CD4-positive, alpha-beta T cell (primary cell): ENCODE measurements at regions not wholly inside any gene's neighbourhood (a gene's known extent, or its start where the extent isn't known, plus 50 kb on each side); places are given as distances from the start of the nearest gene placed in this dataset.
A peak's percentile ranks its signal among the peaks of the same experiment; 100 is the strongest.

Source experiments
- ATAC-seq: fragments of 200-7000 bp; cut with Tn5 transposase; one replicate; pipeline ENCODE4 v1.10.0; 2022; ENCODE audit warnings: mild to moderate bottlenecking; ENCODE audit not compliant: poor library complexity
- CTCF ChIA-PET: fragments of 350-600 bp; sonication (Branson Sonifier 250); formaldehyde crosslinking; loops from one replicate; lab custom pipeline; 2021; ENCODE audit warnings: antibody characterized with exemption, inconsistent platforms; lab: Charles Lee
- POLR2A ChIA-PET: fragments of 350-600 bp; sonication (Branson Sonifier 250); formaldehyde crosslinking; loops from one replicate; lab custom pipeline; 2021; ENCODE audit warnings: antibody characterized with exemption, inconsistent platforms; lab: Charles Lee
- DNase-seq, 14 experiments: peaks; one replicate each; pipeline ENCODE4 v3.0.0-alpha.2; 2013 to 2020; ENCODE audit warnings: mixed read lengths in 2 of 14
- H3K27ac ChIP-seq, 2 donors: one replicate each; pipeline versions ENCODE4 v1.5.1 to v1.7.0; 2013; ENCODE audit warnings: low read length in 2 of 2, low read depth in 1 of 2, mild to moderate bottlenecking in 1 of 2
- H3K27me3 ChIP-seq, 2 experiments: 1 replicate in 1 of 2; 2 replicates in 1 of 2; pipeline versions ENCODE4 v1.6.1 to v1.7.0; 2013; ENCODE audit warnings: low read length in 2 of 2, control low read depth in 1 of 2, mild to moderate bottlenecking in 1 of 2, moderate library complexity in 1 of 2; ENCODE audit not compliant: insufficient read depth in 2 of 2, control insufficient read depth in 1 of 2
- H3K36me3 ChIP-seq: one replicate; pipeline ENCODE4 v1.6.1; 2013; ENCODE audit warnings: low read length, control low read depth; ENCODE audit not compliant: insufficient read depth
- H3K4me1 ChIP-seq: one replicate; pipeline ENCODE4 v1.6.1; 2013; ENCODE audit warnings: low read length, control low read depth; ENCODE audit not compliant: insufficient read depth
- H3K4me3 ChIP-seq: one replicate; pipeline ENCODE4 v1.5.1; 2013; ENCODE audit warnings: mild to moderate bottlenecking, low read length, moderate library complexity
- H3K9me3 ChIP-seq, 2 experiments: 1 replicate in 1 of 2; 2 replicates in 1 of 2; pipeline versions ENCODE4 v1.6.1 to v1.7.0; 2013; ENCODE audit warnings: low read length in 2 of 2, mild to moderate bottlenecking in 2 of 2, control low read depth in 1 of 2, moderate library complexity in 1 of 2; ENCODE audit not compliant: control insufficient read depth in 1 of 2, insufficient read depth in 1 of 2
- H3K27ac Mint-ChIP-seq: one replicate; pipeline ENCODE4 v1.8.0; 2020; ENCODE audit warnings: mixed read lengths
- H3K27me3 Mint-ChIP-seq: one replicate; pipeline ENCODE4 v1.8.0; 2021; ENCODE audit warnings: mixed read lengths
- H3K36me3 Mint-ChIP-seq: one replicate; pipeline ENCODE4 v1.8.0; 2021; ENCODE audit warnings: low read depth, mixed read lengths
- H3K4me1 Mint-ChIP-seq: one replicate; pipeline ENCODE4 v1.8.0; 2021; ENCODE audit warnings: low read depth, mixed read lengths
- H3K4me3 Mint-ChIP-seq: one replicate; pipeline ENCODE4 v1.8.0; 2020; ENCODE audit warnings: mild to moderate bottlenecking, mixed read lengths
- H3K9me3 Mint-ChIP-seq: one replicate; pipeline ENCODE4 v1.8.0; 2020; ENCODE audit warnings: mixed read lengths
- CTCF ChIP-seq: fragments of 200-600 bp; IDR thresholded peaks from one replicate; pipeline ENCODE4 v1.8.0; 2022; ENCODE audit warnings: antibody characterized with exemption, mild to moderate bottlenecking
- intact Hi-C, 2 experiments: fragments of 100-400 bp; cut with DNase I in 1 of 2; cut with micrococcal nuclease in 1 of 2; formaldehyde crosslinking; loops; one replicate each; pipeline versions ENCODE4 v1.15.1 to v1.9.0; 2023 to 2025; cut with DNase I, micrococcal nuclease

- no peaks in the 10 kb centered on the region for H3K27me3 Mint-ChIP-seq
- peaks cover 0 to 20% of the 10 kb centered on the region in 2 experiments for H3K9me3 ChIP-seq
- no peaks in the 10 kb centered on the region for H3K36me3 ChIP-seq
- no peaks in the 10 kb centered on the region for H3K36me3 Mint-ChIP-seq
- no peak for ATAC-seq
- peaks cover 15% of the 10 kb centered on the region for H3K9me3 Mint-ChIP-seq
- no peak for TF ChIP-seq CTCF
- H3K4me3 ChIP-seq = no peak overlapping the region
- no peak overlapping the region for H3K27ac Mint-ChIP-seq
- no peak for DNase-seq
- H3K4me1 ChIP-seq = no peaks in the 10 kb centered on the region
- CTCF ChIA-PET = no interaction called here
- no peaks in the 10 kb centered on the region for H3K27me3 ChIP-seq
- intact Hi-C loops = no loop called here
- no peaks in the 10 kb centered on the region for H3K4me1 Mint-ChIP-seq
- H3K4me3 Mint-ChIP-seq = no peak overlapping the region
- POLR2A ChIA-PET = no interaction called here
- no peak overlapping the region for H3K27ac ChIP-seq
Measured at GRCh38 chr16:6095414-6095813, 997.8 kb upstream of the EEF2KMT start.

- Mint-ChIP-seq H3K4me3 (no peak overlapping the region), H3K27ac (no peak overlapping the region), H3K4me1 (no peaks in the 10 kb centered on the region), H3K36me3 (no peaks in the 10 kb centered on the region), H3K9me3 (peaks cover 21% of the 10 kb centered on the region), H3K27me3 (no peaks in the 10 kb centered on the region)
- Histone ChIP-seq H3K4me1 (no peaks in the 10 kb centered on the region), H3K36me3 (no peaks in the 10 kb centered on the region), H3K4me3 (no peak overlapping the region), H3K27me3 (no peaks in the 10 kb centered on the region), H3K9me3 (peaks cover 4 to 26% of the 10 kb centered on the region in 2 experiments), H3K27ac (no peak overlapping the region)
- ChIA-PET CTCF (no interaction called here), POLR2A (no interaction called here)
- TF ChIP-seq CTCF = no peak
- DNase-seq (no peak), ATAC-seq (no peak)
- intact Hi-C loops = no loop called here
Measured at GRCh38 chr16:6091021-6091420, 993.4 kb upstream of the EEF2KMT start.

GRCh38 chr16:6081320-6081976 is 983.9 kb upstream of the EEF2KMT start:
- DNase-seq (peak in 1 of 14 experiments; percentile 1), ATAC-seq (no peak)
- H3K27me3 Mint-ChIP-seq = no peaks in the 10 kb centered on the region
- Histone ChIP-seq H3K27ac (no peak overlapping the region), H3K9me3 (peaks cover 0 to 12% of the 10 kb centered on the region in 2 experiments), H3K4me1 (no peaks in the 10 kb centered on the region), H3K4me3 (no peak overlapping the region), H3K27me3 (no peaks in the 10 kb centered on the region), H3K36me3 (no peaks in the 10 kb centered on the region)
- ChIA-PET POLR2A (no interaction called here), CTCF (no interaction called here)
- H3K4me1 Mint-ChIP-seq = no peaks in the 10 kb centered on the region
- no peak overlapping the region for H3K4me3 Mint-ChIP-seq
- no peak overlapping the region for H3K27ac Mint-ChIP-seq
- H3K9me3 Mint-ChIP-seq = peaks cover 10% of the 10 kb centered on the region
- intact Hi-C loops = no loop called here
- no peak for TF ChIP-seq CTCF
- no peaks in the 10 kb centered on the region for H3K36me3 Mint-ChIP-seq
